PC-3 (cell line): ENCODE measurements at regions not wholly inside any gene's neighbourhood (a gene's known extent, or its start where the extent isn't known, plus 50 kb on each side); places are given as distances from the start of the nearest gene placed in this dataset.

ENCODE experiments used
- ATAC-seq: fragments of 200-7000 bp; cut with Tn5 transposase; 2 replicates; pipeline ENCODE4 v1.9.1; 2020; ENCODE audit warnings: mild to moderate bottlenecking, moderate library complexity
- BruUV-seq: library from RNA; stranded (reverse); fragments of 400-500 nt; replicated peaks from 2 replicates; lab custom pipeline; 2021; lab: Mats Ljungman, UMichigan
- CTCF ChIA-PET: fragments of 300-600 bp; sonication (Branson Sonifier 250); formaldehyde crosslinking; loops from one replicate; lab custom pipeline; 2022; ENCODE audit warnings: antibody characterized with exemption; lab: Charles Lee
- POLR2A ChIA-PET: fragments of 300-600 bp; sonication (Branson Sonifier 250); formaldehyde crosslinking; loops from one replicate; lab custom pipeline; 2022; ENCODE audit warnings: antibody characterized with exemption; ENCODE audit not compliant: unreplicated experiment; lab: Charles Lee
- DNase-seq: peaks from one replicate; pipeline ENCODE4 v3.0.0-alpha.2; 2015
- H2AFZ ChIP-seq: fragments of 300-600 bp; sonication (generic); 2 replicates; pipeline ENCODE4 v1.6.0; 2016; ENCODE audit warnings: antibody characterized with exemption, low read length
- H3F3A ChIP-seq: fragments of 300-600 bp; sonication (generic); one replicate; pipeline ENCODE4 v1.6.0; 2017; ENCODE audit warnings: antibody characterized with exemption, low read length, control low read depth, mild to moderate bottlenecking; ENCODE audit not compliant: unreplicated experiment
- H3K27ac ChIP-seq: fragments of 300-600 bp; sonication (generic); 2 replicates; pipeline ENCODE4 v1.5.1; 2016; ENCODE audit warnings: mild to moderate bottlenecking, low read length
- H3K27me3 ChIP-seq: fragments of 300-600 bp; sonication (generic); 2 replicates; pipeline ENCODE4 v1.6.1; 2016; ENCODE audit warnings: low read length, mixed read lengths
- H3K36me3 ChIP-seq: fragments of 300-600 bp; sonication (generic); 2 replicates; pipeline ENCODE4 v1.6.1; 2016; ENCODE audit warnings: low read depth, mixed run types, low read length, mixed read lengths
- H3K4me1 ChIP-seq: fragments of 300-600 bp; sonication (generic); 2 replicates; pipeline ENCODE4 v1.5.1; 2016; ENCODE audit warnings: low read length; ENCODE audit not compliant: insufficient read depth
- H3K4me2 ChIP-seq: fragments of 300-600 bp; sonication (generic); 2 replicates; pipeline ENCODE4 v1.6.0; 2016; ENCODE audit warnings: low read length
- H3K4me3 ChIP-seq: fragments of 300-600 bp; sonication (generic); 2 replicates; pipeline ENCODE4 v1.5.1; 2016; ENCODE audit warnings: mild to moderate bottlenecking, low read length, mixed read lengths
- H3K79me2 ChIP-seq: fragments of 300-600 bp; sonication (generic); 2 replicates; pipeline ENCODE4 v1.6.1; 2017; ENCODE audit warnings: low read length, mixed read lengths
- H3K9ac ChIP-seq: fragments of 300-600 bp; sonication (generic); 2 replicates; pipeline ENCODE4 v1.6.0; 2016; ENCODE audit warnings: mild to moderate bottlenecking, low read length
- H3K9me2 ChIP-seq: fragments of 300-600 bp; sonication (generic); replicated peaks from 2 replicates; pipeline ENCODE4 v1.6.1; 2016; ENCODE audit warnings: mixed run types, low read length, mixed read lengths
- H3K9me3 ChIP-seq: fragments of 300-600 bp; sonication (generic); 2 replicates; pipeline ENCODE4 v1.6.1; 2016; ENCODE audit warnings: low read length, mixed read lengths
- H4K20me1 ChIP-seq: fragments of 300-600 bp; sonication (generic); 2 replicates; pipeline ENCODE4 v1.6.1; 2016; ENCODE audit warnings: low read length, mixed read lengths
- EZH2 ChIP-seq: fragments of 300-600 bp; sonication (generic); IDR thresholded peaks from one replicate; pipeline ENCODE4 v1.6.1; 2017; ENCODE audit warnings: antibody characterized with exemption, mild to moderate bottlenecking, low read length; ENCODE audit not compliant: unreplicated experiment
- EZH2phosphoT487 ChIP-seq: fragments of 300-600 bp; sonication (generic); IDR thresholded peaks from 2 replicates; pipeline ENCODE4 v1.6.1; 2018; ENCODE audit warnings: mild to moderate bottlenecking, antibody characterized with exemption, low read length, borderline replicate concordance
- intact Hi-C: fragments of 100-400 bp; cut with micrococcal nuclease; formaldehyde crosslinking; loops from 2 replicates; pipeline ENCODE4 v1.9.0; 2023
- TF ChIP-seq, protein P1 (sequence below): fragments of 300-600 bp; sonication (generic); conservative IDR thresholded peaks from 2 replicates; pipeline ENCODE4 v1.5.1; 2017; ENCODE audit warnings: antibody characterized with exemption, low read depth, mild to moderate bottlenecking, low read length

DNA sequence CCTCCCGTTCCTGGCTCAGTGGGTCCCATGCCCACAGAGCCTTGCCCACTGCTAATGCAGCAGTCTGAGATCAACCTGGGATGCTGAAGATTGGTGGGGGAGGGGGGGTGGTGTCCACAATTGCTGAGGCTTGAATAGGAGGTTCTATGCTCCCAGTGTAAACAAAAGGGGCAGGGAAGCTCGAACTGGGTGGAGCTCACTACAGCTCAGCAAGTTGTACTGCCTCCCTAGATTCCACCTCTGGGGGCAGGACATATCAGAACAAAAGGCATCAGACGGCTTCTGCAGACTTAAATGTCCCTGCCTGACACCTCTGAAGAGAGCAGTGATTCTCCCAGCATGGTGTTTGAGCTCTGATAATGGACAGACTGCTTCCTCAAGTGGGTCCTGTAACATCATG, 885.6 kb upstream of the COX7C start:
- ChIA-PET CTCF (no interaction called here), POLR2A (interaction anchor here (0.6 kb wide), 1 partner anchor 66 kb away, joined by 3 read pairs; no protein-coding TSS in a partner anchor)
- H3K4me3 ChIP-seq, result no peak overlapping the region
- H3K27ac ChIP-seq, result no peak overlapping the region
- no peaks in the 10 kb centered on the region for H3K4me1 ChIP-seq
- H3K27me3 ChIP-seq, result no peaks in the 10 kb centered on the region
- H3K36me3 ChIP-seq, result no peaks in the 10 kb centered on the region
- H3K9me3 ChIP-seq, result no peaks in the 10 kb centered on the region
- intact Hi-C loops, result no loop called here
- ATAC-seq, result no peak
- BruUV-seq, result no TSS peak
- H3K9me2 ChIP-seq, result no peaks in the 10 kb centered on the region
- TF ChIP-seq EZH2phosphoT487, result no peak
- TF ChIP-seq, protein P1, sequence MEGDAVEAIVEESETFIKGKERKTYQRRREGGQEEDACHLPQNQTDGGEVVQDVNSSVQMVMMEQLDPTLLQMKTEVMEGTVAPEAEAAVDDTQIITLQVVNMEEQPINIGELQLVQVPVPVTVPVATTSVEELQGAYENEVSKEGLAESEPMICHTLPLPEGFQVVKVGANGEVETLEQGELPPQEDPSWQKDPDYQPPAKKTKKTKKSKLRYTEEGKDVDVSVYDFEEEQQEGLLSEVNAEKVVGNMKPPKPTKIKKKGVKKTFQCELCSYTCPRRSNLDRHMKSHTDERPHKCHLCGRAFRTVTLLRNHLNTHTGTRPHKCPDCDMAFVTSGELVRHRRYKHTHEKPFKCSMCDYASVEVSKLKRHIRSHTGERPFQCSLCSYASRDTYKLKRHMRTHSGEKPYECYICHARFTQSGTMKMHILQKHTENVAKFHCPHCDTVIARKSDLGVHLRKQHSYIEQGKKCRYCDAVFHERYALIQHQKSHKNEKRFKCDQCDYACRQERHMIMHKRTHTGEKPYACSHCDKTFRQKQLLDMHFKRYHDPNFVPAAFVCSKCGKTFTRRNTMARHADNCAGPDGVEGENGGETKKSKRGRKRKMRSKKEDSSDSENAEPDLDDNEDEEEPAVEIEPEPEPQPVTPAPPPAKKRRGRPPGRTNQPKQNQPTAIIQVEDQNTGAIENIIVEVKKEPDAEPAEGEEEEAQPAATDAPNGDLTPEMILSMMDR, result no peak
- TF ChIP-seq EZH2, result no peak
- H4K20me1 ChIP-seq, result no peaks in the 10 kb centered on the region
- no peak overlapping the region for H3K4me2 ChIP-seq
- H3F3A ChIP-seq, result no peaks in the 10 kb centered on the region
- no peak for DNase-seq
- H3K9ac ChIP-seq, result no peak overlapping the region
- no peaks in the 10 kb centered on the region for H3K79me2 ChIP-seq
- no peak overlapping the region for H2AFZ ChIP-seq

GRCh38 chr5:85741972-85742371, 875.8 kb upstream of the COX7C start:
- Histone ChIP-seq H4K20me1 (no peaks in the 10 kb centered on the region), H3K27me3 (no peaks in the 10 kb centered on the region), H3K79me2 (no peaks in the 10 kb centered on the region), H3K9me3 (no peaks in the 10 kb centered on the region), H3K9ac (no peak overlapping the region), H3F3A (no peaks in the 10 kb centered on the region), H3K4me2 (no peak overlapping the region), H3K9me2 (no peaks in the 10 kb centered on the region), H3K4me1 (no peaks in the 10 kb centered on the region), H2AFZ (no peak overlapping the region), H3K4me3 (no peak overlapping the region), H3K27ac (no peak overlapping the region), H3K36me3 (0 out of 2 replicates have a peak, but pooled peaks cover 9% of the 10 kb centered on the region)
- ChIA-PET CTCF (no interaction called here), POLR2A (no interaction called here)
- BruUV-seq, result no TSS peak
- TF ChIP-seq, protein P1, result no peak
- no peak for TF ChIP-seq EZH2
- no peak for TF ChIP-seq EZH2phosphoT487
- intact Hi-C loops, result no loop called here
- DNase-seq (no peak), ATAC-seq (no peak)

- no peak overlapping the region for H3K27ac ChIP-seq
- no peaks in the 10 kb centered on the region for H3K36me3 ChIP-seq
- no peaks in the 10 kb centered on the region for H3K79me2 ChIP-seq
- no TSS peak for BruUV-seq
- H3K4me3 ChIP-seq, result no peak overlapping the region
- CTCF ChIA-PET, result no interaction called here
- no peaks in the 10 kb centered on the region for H3K9me2 ChIP-seq
- H3K27me3 ChIP-seq, result no peaks in the 10 kb centered on the region
- DNase-seq, result no peak
- no peak overlapping the region for H3K9ac ChIP-seq
- no peaks in the 10 kb centered on the region for H4K20me1 ChIP-seq
- H3K4me1 ChIP-seq, result no peaks in the 10 kb centered on the region
- TF ChIP-seq EZH2phosphoT487 (no peak), EZH2 (no peak)
- TF ChIP-seq, protein P1, result no peak
- no peaks in the 10 kb centered on the region for H3F3A ChIP-seq
- no peak overlapping the region for H3K4me2 ChIP-seq
- POLR2A ChIA-PET, result no interaction called here
- H3K9me3 ChIP-seq, result no peaks in the 10 kb centered on the region
- no peak overlapping the region for H2AFZ ChIP-seq
- no peak for ATAC-seq
- intact Hi-C loops, result no loop called here
These were observed 857.2 kb upstream of the COX7C start for GRCh38 chr5:85760519-85760918.
